ENCODE measurements at regions not wholly inside any gene's neighbourhood (a gene's known extent, or its start where the extent isn't known, plus 50 kb on each side); places are given as distances from the start of the nearest gene placed in this dataset.

GRCh38 chr4:72970756-72971155 lies 98.8 kb downstream of the COX18 start:
- Mint-ChIP-seq H3K4me1 (ENCODE audit: low read depth) (peaks cover 2% of the 10 kb centered on the region), H3K4me3 (no peak overlapping the region), H3K27ac (no peak overlapping the region), H3K27me3 (ENCODE audit: low read depth) (peaks cover 10% of the 10 kb centered on the region), H3K36me3 (ENCODE audit: low read depth) (no peaks in the 10 kb centered on the region), H3K9me3 (no peaks in the 10 kb centered on the region)
- DNase-seq, result no peak
- CTCF ChIA-PET, result interaction anchor here (1.2 kb wide), 1 partner anchor 22 kb away, joined by 4 read pairs; no protein-coding TSS in a partner anchor
- intact Hi-C loops (cut with micrococcal nuclease), result no loop called here

- Mint-ChIP-seq H3K4me1 (ENCODE audit: low read depth) (peaks cover 2% of the 10 kb centered on the region), H3K36me3 (ENCODE audit: low read depth) (no peaks in the 10 kb centered on the region), H3K4me3 (no peak overlapping the region), H3K9me3 (no peaks in the 10 kb centered on the region), H3K27me3 (ENCODE audit: low read depth) (peaks cover 10% of the 10 kb centered on the region), H3K27ac (no peak overlapping the region)
- CTCF ChIA-PET, result interaction anchor here (1.2 kb wide), 1 partner anchor 21 kb away, joined by 4 read pairs; no protein-coding TSS in a partner anchor
- DNase-seq, result no peak
- intact Hi-C loops (cut with micrococcal nuclease), result no loop called here
These were observed 99.5 kb downstream of the COX18 start for GRCh38 chr4:72969976-72970375.

- CTCF ChIA-PET, result no interaction called here
- DNase-seq, result no peak
- Mint-ChIP-seq H3K4me1 (ENCODE audit: low read depth) (no peaks in the 10 kb centered on the region), H3K36me3 (ENCODE audit: low read depth) (peaks cover 3% of the 10 kb centered on the region), H3K4me3 (no peak overlapping the region), H3K27me3 (ENCODE audit: low read depth) (peaks cover 14% of the 10 kb centered on the region), H3K9me3 (peaks cover 3% of the 10 kb centered on the region), H3K27ac (no peak overlapping the region)
- intact Hi-C loops (cut with micrococcal nuclease), result no loop called here
These were observed 102.9 kb downstream of the COX18 start for GRCh38 chr4:72966652-72967051.

DNA sequence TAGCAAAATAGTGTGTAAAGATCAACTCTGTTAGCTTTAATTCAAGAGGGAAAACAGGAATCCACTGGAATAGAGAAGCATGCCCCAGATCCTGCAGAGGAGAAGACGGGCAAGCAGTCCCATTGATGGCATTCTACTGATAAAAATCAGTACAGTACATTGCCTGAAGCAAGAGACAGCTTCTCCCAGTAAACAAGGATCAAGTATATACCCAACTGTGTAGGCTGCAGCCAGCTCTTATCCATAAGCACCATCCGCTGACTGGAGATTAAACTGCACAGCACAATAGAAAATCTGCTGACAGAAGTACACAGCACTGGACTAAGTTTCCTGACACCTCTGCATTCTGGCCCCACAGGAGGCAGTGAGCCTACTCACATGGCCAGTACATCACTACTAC lies 110.1 kb downstream of the COX18 start:
- DNase-seq, result no peak
- Mint-ChIP-seq H3K4me1 (ENCODE audit: low read depth) (no peaks in the 10 kb centered on the region), H3K9me3 (peaks cover 7% of the 10 kb centered on the region), H3K27ac (no peak overlapping the region), H3K27me3 (ENCODE audit: low read depth) (peaks cover 33% of the 10 kb centered on the region), H3K4me3 (no peak overlapping the region), H3K36me3 (ENCODE audit: low read depth) (peaks cover 3% of the 10 kb centered on the region)
- CTCF ChIA-PET, result no interaction called here
- intact Hi-C loops (cut with micrococcal nuclease), result no loop called here

GRCh38 chr4:72954811-72955210 lies 114.7 kb downstream of the COX18 start:
- no peak overlapping the region for H3K27ac Mint-ChIP-seq
- peaks cover 25% of the 10 kb centered on the region for H3K27me3 Mint-ChIP-seq (ENCODE audit: low read depth)
- H3K36me3 Mint-ChIP-seq (ENCODE audit: low read depth), result no peaks in the 10 kb centered on the region
- H3K9me3 Mint-ChIP-seq, result peaks cover 4% of the 10 kb centered on the region
- intact Hi-C loops (cut with micrococcal nuclease), result no loop called here
- H3K4me1 Mint-ChIP-seq (ENCODE audit: low read depth), result peaks cover 14% of the 10 kb centered on the region
- CTCF ChIA-PET, result no interaction called here
- no peak for DNase-seq
- H3K4me3 Mint-ChIP-seq, result no peak overlapping the region

DNA sequence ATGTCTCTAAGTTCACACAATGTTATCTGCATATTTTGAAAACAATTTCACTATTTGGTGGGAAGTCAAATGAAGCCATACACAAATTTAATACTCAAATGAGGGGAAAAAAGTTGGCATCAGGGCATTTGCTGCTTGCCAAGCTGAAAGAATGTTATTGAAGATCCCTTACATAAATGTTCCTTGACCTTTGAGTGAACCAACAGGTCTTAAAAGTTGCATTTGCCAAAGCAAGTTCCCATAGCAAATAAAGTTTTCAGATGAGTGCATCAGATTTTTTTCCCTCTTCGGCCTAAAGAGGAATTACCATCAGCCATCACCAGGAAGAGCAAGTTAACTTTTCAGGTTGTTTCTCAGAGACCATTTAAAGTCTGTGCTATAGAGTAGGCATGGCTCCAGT lies 115.9 kb downstream of the COX18 start:
- intact Hi-C loops (cut with micrococcal nuclease), result no loop called here
- no peak overlapping the region for H3K4me3 Mint-ChIP-seq
- CTCF ChIA-PET, result no interaction called here
- DNase-seq, result no peak
- peaks cover 20% of the 10 kb centered on the region for H3K27me3 Mint-ChIP-seq (ENCODE audit: low read depth)
- no peaks in the 10 kb centered on the region for H3K9me3 Mint-ChIP-seq
- H3K27ac Mint-ChIP-seq, result no peak overlapping the region
- H3K36me3 Mint-ChIP-seq (ENCODE audit: low read depth), result no peaks in the 10 kb centered on the region
- peaks cover 14% of the 10 kb centered on the region for H3K4me1 Mint-ChIP-seq (ENCODE audit: low read depth)

DNA sequence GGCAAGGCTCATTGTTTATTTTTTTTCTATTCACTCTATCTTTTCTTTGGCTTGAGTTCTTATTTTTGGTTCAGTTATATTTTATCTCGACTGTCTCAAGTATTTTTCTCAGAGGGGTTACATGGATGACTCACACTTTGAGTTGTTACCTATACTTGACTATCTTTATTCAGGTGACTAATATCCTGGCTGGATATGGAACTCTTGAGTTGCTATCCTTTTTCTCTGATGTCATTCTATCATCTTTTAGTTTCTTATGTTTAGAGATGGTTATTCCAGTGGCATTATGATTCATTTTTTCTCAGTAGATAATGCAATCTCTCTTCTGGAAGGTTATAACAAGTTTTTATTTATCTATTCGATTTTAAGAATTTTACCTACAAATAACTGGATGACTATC lies 117.9 kb downstream of the COX18 start:
- DNase-seq, result no peak
- H3K27me3 Mint-ChIP-seq (ENCODE audit: low read depth), result peaks cover 18% of the 10 kb centered on the region
- CTCF ChIA-PET, result no interaction called here
- no peak overlapping the region for H3K27ac Mint-ChIP-seq
- no peaks in the 10 kb centered on the region for H3K36me3 Mint-ChIP-seq (ENCODE audit: low read depth)
- intact Hi-C loops (cut with micrococcal nuclease), result no loop called here
- peaks cover 14% of the 10 kb centered on the region for H3K4me1 Mint-ChIP-seq (ENCODE audit: low read depth)
- H3K9me3 Mint-ChIP-seq, result no peaks in the 10 kb centered on the region
- no peak overlapping the region for H3K4me3 Mint-ChIP-seq

- intact Hi-C loops (cut with micrococcal nuclease), result no loop called here
- Mint-ChIP-seq H3K36me3 (ENCODE audit: low read depth) (no peaks in the 10 kb centered on the region), H3K4me1 (ENCODE audit: low read depth) (peaks cover 14% of the 10 kb centered on the region), H3K4me3 (no peak overlapping the region), H3K9me3 (peaks cover 3% of the 10 kb centered on the region), H3K27ac (no peak overlapping the region), H3K27me3 (ENCODE audit: low read depth) (peaks cover 17% of the 10 kb centered on the region)
- DNase-seq, result no peak
- CTCF ChIA-PET, result no interaction called here
These were observed 118.4 kb downstream of the COX18 start for GRCh38 chr4:72951147-72951546.

- CTCF ChIA-PET, result interaction anchor here (1.2 kb wide), 1 partner anchor 22 kb away, joined by 4 read pairs; no protein-coding TSS in a partner anchor
- H3K36me3 Mint-ChIP-seq (ENCODE audit: low read depth), result no peaks in the 10 kb centered on the region
- H3K4me3 Mint-ChIP-seq, result no peak overlapping the region
- no peak for DNase-seq
- H3K9me3 Mint-ChIP-seq, result peaks cover 12% of the 10 kb centered on the region
- peaks cover 14% of the 10 kb centered on the region for H3K4me1 Mint-ChIP-seq (ENCODE audit: low read depth)
- H3K27ac Mint-ChIP-seq, result no peak overlapping the region
- H3K27me3 Mint-ChIP-seq (ENCODE audit: low read depth), result peaks cover 8% of the 10 kb centered on the region
- intact Hi-C loops (cut with micrococcal nuclease), result no loop called here
These were observed 121.4 kb downstream of the COX18 start for GRCh38 chr4:72948080-72948479.

GRCh38 chr4:72945719-72946336 lies 123.7 kb downstream of the COX18 start:
- peaks cover 3% of the 10 kb centered on the region for H3K27me3 Mint-ChIP-seq (ENCODE audit: low read depth)
- peaks cover 12% of the 10 kb centered on the region for H3K9me3 Mint-ChIP-seq
- DNase-seq, result no peak
- H3K36me3 Mint-ChIP-seq (ENCODE audit: low read depth), result no peaks in the 10 kb centered on the region
- H3K4me3 Mint-ChIP-seq, result no peak overlapping the region
- CTCF ChIA-PET, result no interaction called here
- intact Hi-C loops (cut with micrococcal nuclease), result no loop called here
- no peaks in the 10 kb centered on the region for H3K4me1 Mint-ChIP-seq (ENCODE audit: low read depth)
- H3K27ac Mint-ChIP-seq, result no peak overlapping the region

DNA sequence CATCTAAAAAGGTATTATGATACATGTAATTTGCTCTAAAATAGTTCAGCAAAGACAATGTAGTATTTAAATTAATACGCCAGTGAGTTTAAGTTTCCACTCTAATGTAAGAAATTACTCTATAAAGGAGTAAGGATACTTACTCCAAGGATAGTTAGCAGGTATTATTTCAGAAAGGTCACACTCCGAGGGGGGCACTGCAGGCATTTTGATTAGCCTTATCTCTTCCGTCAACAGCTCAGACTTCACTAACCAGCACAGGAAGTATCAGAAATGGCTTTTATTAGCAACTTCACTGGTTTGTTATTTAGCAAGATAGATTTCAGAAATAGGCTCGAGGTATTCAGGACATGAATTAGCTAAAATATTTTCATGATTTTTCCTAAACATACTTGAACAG lies 127.0 kb downstream of the COX18 start:
- no peak for DNase-seq
- Mint-ChIP-seq H3K4me3 (no peak overlapping the region), H3K27me3 (ENCODE audit: low read depth) (peaks cover 3% of the 10 kb centered on the region), H3K27ac (no peak overlapping the region), H3K36me3 (ENCODE audit: low read depth) (no peaks in the 10 kb centered on the region), H3K4me1 (ENCODE audit: low read depth) (no peaks in the 10 kb centered on the region), H3K9me3 (peaks cover 12% of the 10 kb centered on the region)
- CTCF ChIA-PET, result no interaction called here
- intact Hi-C loops (cut with micrococcal nuclease), result no loop called here

- CTCF ChIA-PET, result no interaction called here
- no peak for DNase-seq
- H3K9me3 Mint-ChIP-seq, result no peaks in the 10 kb centered on the region
- H3K27ac Mint-ChIP-seq, result no peak overlapping the region
- peaks cover 2% of the 10 kb centered on the region for H3K4me1 Mint-ChIP-seq (ENCODE audit: low read depth)
- no peaks in the 10 kb centered on the region for H3K36me3 Mint-ChIP-seq (ENCODE audit: low read depth)
- intact Hi-C loops (cut with micrococcal nuclease), result no loop called here
- peaks cover 3% of the 10 kb centered on the region for H3K27me3 Mint-ChIP-seq (ENCODE audit: low read depth)
- no peak overlapping the region for H3K4me3 Mint-ChIP-seq
These were observed 131.0 kb downstream of the COX18 start for GRCh38 chr4:72938516-72938915.

DNA sequence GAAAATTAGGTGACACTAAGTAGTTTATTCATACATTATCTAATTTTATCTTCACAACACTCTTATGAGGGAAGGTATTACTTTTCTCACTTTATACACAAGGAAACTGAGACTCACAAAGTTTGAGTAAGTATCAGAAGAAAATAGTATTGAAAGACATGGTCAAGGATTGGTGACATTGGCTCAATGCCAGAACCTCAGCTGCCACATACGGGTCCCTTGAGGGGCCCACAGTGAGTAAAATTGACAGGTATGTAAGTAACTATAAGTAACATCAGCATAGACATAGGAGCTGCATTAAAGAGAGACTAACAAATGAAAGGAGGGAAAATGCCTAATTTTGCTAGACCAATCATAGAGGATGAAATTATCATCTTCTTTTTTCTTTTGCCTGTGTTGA lies 134.1 kb downstream of the COX18 start:
- intact Hi-C loops (cut with micrococcal nuclease), result no loop called here
- H3K36me3 Mint-ChIP-seq (ENCODE audit: low read depth), result no peaks in the 10 kb centered on the region
- peaks cover 2% of the 10 kb centered on the region for H3K4me1 Mint-ChIP-seq (ENCODE audit: low read depth)
- H3K4me3 Mint-ChIP-seq, result no peak overlapping the region
- CTCF ChIA-PET, result interaction anchor here (0.6 kb wide), 1 partner anchor 171 kb away, joined by 3 read pairs; no protein-coding TSS in a partner anchor
- peaks cover 5% of the 10 kb centered on the region for H3K27me3 Mint-ChIP-seq (ENCODE audit: low read depth)
- no peak overlapping the region for H3K27ac Mint-ChIP-seq
- DNase-seq, result no peak
- H3K9me3 Mint-ChIP-seq, result no peaks in the 10 kb centered on the region
